NT2/D1 (cell line): ENCODE measurements at regions not wholly inside any gene's neighbourhood (a gene's known extent, or its start where the extent isn't known, plus 50 kb on each side); places are given as distances from the start of the nearest gene placed in this dataset.

Source experiments
- DNase-seq: peaks from one replicate; pipeline ENCODE4 v3.0.0-alpha.2; 2011; ENCODE audit warnings: low read depth, low spot score
- H3K27me3 ChIP-seq: 2 replicates; pipeline ENCODE4 v1.6.0; 2011; ENCODE audit warnings: mild to moderate bottlenecking; ENCODE audit not compliant: insufficient read length, insufficient read depth
- H3K36me3 ChIP-seq: 2 replicates; pipeline ENCODE4 v1.6.1; 2011; ENCODE audit warnings: mild to moderate bottlenecking, low read length, mixed read lengths; ENCODE audit not compliant: insufficient read depth, insufficient read length
- H3K4me1 ChIP-seq: 2 replicates; pipeline ENCODE4 v1.5.1; 2011; ENCODE audit not compliant: insufficient read depth, insufficient read length
- H3K4me3 ChIP-seq: 2 replicates; pipeline ENCODE4 v1.5.1; 2011; ENCODE audit warnings: low read depth; ENCODE audit not compliant: insufficient read length
- H3K9ac ChIP-seq: 2 replicates; pipeline ENCODE4 v1.6.0; 2011; ENCODE audit warnings: low read depth; ENCODE audit not compliant: insufficient read length
- H3K9me3 ChIP-seq: 2 replicates; pipeline ENCODE4 v1.5.1; 2011; ENCODE audit warnings: mild to moderate bottlenecking, low read length; ENCODE audit not compliant: insufficient read depth
- SUZ12 ChIP-seq: IDR thresholded peaks from 2 replicates; pipeline ENCODE4 v1.6.1; 2011; ENCODE audit not compliant: insufficient read length, insufficient read depth; ENCODE audit errors: extremely low read depth
- YY1 ChIP-seq: IDR thresholded peaks from 2 replicates; pipeline ENCODE4 v1.6.1; 2011; ENCODE audit not compliant: insufficient read length, insufficient read depth
- ZNF274 ChIP-seq: IDR thresholded peaks from 2 replicates; pipeline ENCODE4 v1.6.1; 2011; ENCODE audit warnings: mild to moderate bottlenecking, low read depth, low read length

- H3K4me3 ChIP-seq = no peak overlapping the region
- no peaks in the 10 kb centered on the region for H3K27me3 ChIP-seq
- peak; percentile 71 for DNase-seq
- H3K9ac ChIP-seq = no peak overlapping the region
- TF ChIP-seq SUZ12 = no peak
- no peak for TF ChIP-seq ZNF274
- no peak for TF ChIP-seq YY1
- H3K9me3 ChIP-seq = no peaks in the 10 kb centered on the region
- H3K4me1 ChIP-seq = no peaks in the 10 kb centered on the region
- H3K36me3 ChIP-seq = no peaks in the 10 kb centered on the region
Observed at GRCh38 chr15:93974804-93975481, 256.4 kb upstream of the MCTP2 start.

DNA sequence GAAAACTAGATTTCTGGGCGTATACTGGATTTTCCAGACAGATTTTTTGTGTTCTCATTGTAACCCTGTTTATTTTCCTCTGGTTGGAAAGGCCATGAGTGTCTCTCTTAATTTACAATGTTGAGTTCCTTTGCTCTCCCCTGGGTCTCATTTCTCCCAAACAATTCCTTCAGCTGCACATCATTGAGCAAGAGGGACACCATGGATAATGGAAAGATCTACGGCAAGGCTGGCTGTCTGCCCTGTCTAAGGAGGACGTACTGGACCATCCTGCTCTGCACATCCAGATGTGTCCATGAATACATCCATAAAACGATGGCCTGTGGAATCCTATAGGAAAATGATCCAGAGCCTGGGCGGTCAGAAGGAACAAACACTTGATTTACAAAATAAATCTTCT is 258.1 kb upstream of the MCTP2 start:
- DNase-seq = no peak
- H3K9me3 ChIP-seq = no peaks in the 10 kb centered on the region
- H3K27me3 ChIP-seq = no peaks in the 10 kb centered on the region
- H3K4me3 ChIP-seq = no peak overlapping the region
- H3K36me3 ChIP-seq = no peaks in the 10 kb centered on the region
- TF ChIP-seq ZNF274 (no peak), YY1 (no peak), SUZ12 (no peak)
- no peaks in the 10 kb centered on the region for H3K4me1 ChIP-seq
- no peak overlapping the region for H3K9ac ChIP-seq

GRCh38 chr15:93968773-93969172 is 262.6 kb upstream of the MCTP2 start:
- no peak for TF ChIP-seq SUZ12
- no peak for TF ChIP-seq YY1
- no peak for TF ChIP-seq ZNF274

DNA sequence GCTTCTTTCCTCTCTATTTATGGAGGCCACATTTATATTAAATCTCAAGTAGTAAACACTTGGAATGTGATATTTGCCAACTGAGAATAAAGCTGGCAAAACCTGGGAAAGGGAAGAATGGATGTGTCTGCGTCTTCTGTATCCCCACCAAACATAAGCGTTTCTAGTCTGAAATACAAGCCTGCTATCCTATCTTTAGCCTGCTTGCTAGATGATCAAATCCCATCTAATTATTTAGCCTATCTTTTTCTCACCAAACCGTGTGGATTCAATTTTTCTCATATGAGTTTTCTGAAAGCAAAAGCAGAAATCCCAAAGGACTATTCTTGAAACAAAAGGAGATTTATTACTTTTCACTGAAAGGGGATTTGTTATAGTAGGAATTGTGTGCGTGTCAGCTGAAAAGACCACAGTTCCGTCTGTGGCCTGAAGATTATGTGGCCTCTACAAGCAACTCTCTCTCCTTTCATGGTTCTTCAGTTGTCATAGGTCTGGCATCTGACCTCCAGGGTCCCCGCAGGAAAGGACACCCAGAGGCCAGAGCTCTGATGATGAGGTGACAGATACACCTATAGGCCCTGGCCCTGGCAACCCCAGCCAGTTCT is 266.0 kb upstream of the MCTP2 start:
- no peak overlapping the region for H3K4me3 ChIP-seq
- no peaks in the 10 kb centered on the region for H3K9me3 ChIP-seq
- H3K27me3 ChIP-seq = no peaks in the 10 kb centered on the region
- DNase-seq = no peak
- no peaks in the 10 kb centered on the region for H3K36me3 ChIP-seq
- no peaks in the 10 kb centered on the region for H3K4me1 ChIP-seq
- H3K9ac ChIP-seq = no peak overlapping the region
- TF ChIP-seq ZNF274 (no peak), SUZ12 (no peak), YY1 (no peak)

More at GRCh38 chr15:93968773-93969172, 262.6 kb upstream of the MCTP2 start:
- Histone ChIP-seq H3K4me3 (no peak overlapping the region), H3K9ac (no peak overlapping the region), H3K4me1 (no peaks in the 10 kb centered on the region), H3K9me3 (no peaks in the 10 kb centered on the region), H3K36me3 (no peaks in the 10 kb centered on the region), H3K27me3 (no peaks in the 10 kb centered on the region)
- no peak for DNase-seq

DNA sequence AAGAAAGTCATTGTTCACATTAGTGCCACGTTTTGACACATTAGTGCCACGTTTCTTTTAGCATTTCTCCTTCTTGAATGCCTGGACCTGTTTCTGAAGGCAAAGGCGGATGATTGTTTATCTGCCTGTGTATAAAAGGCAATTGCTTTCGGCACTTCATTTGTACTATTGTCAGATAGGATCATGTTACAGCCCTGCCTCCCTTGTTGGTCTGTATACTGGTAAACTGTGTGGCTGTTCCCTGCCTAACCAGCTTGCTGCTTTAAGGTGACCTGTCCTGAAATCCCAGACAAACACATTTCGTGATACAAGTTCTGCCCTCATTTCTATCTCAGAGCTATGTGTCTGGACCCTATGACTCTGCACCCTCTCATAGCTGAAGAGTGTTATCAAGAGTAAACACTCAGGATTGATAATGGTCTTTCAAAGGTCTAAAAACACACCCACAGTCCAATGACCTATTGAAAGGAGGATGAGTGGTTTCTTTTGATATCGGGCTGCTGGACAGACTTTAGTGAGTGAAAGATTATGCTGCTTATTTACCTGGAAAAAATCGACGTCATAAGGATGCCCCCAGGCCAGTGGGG is 276.3 kb upstream of the MCTP2 start:
- no peak for DNase-seq

GRCh38 chr15:93948726-93949125 is 282.6 kb upstream of the MCTP2 start:
- TF ChIP-seq SUZ12 = no peak
- no peak for TF ChIP-seq YY1
- TF ChIP-seq ZNF274 = no peak
- Histone ChIP-seq H3K9ac (no peak overlapping the region), H3K36me3 (no peaks in the 10 kb centered on the region), H3K4me3 (no peak overlapping the region), H3K9me3 (no peaks in the 10 kb centered on the region), H3K27me3 (no peaks in the 10 kb centered on the region), H3K4me1 (no peaks in the 10 kb centered on the region)
- DNase-seq = no peak

More for the DNA sequence above, 276.3 kb upstream of the MCTP2 start:
- no peak for TF ChIP-seq SUZ12
- no peak for TF ChIP-seq YY1
- no peak for TF ChIP-seq ZNF274
- no peaks in the 10 kb centered on the region for H3K36me3 ChIP-seq
- no peak overlapping the region for H3K4me3 ChIP-seq
- H3K9me3 ChIP-seq = no peaks in the 10 kb centered on the region
- H3K9ac ChIP-seq = no peak overlapping the region
- H3K27me3 ChIP-seq = no peaks in the 10 kb centered on the region
- no peaks in the 10 kb centered on the region for H3K4me1 ChIP-seq

DNA sequence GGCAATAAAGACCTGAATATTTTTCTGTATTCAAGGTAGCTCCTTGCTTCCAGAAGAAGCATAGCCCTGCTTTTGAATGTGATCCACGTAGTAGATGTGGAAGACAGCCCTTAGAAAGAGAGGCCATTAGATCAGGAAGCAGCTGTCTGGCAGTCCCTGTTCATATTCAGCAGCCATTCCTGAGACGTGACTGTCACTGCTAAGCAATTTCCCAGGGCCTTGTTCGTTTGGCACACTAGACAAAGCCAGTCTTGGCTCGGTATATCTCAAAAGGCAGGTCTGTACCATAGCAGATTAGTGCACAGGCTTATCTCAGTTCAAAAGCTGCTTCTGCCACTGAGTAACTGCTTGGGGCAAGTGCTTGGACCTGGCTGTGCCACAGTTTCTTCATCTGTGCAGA is 287.8 kb upstream of the MCTP2 start:
- H3K4me3 ChIP-seq = no peak overlapping the region
- H3K9me3 ChIP-seq = no peaks in the 10 kb centered on the region
- H3K9ac ChIP-seq = no peak overlapping the region
- no peaks in the 10 kb centered on the region for H3K4me1 ChIP-seq
- TF ChIP-seq YY1 (no peak), ZNF274 (no peak), SUZ12 (no peak)
- no peaks in the 10 kb centered on the region for H3K36me3 ChIP-seq
- H3K27me3 ChIP-seq = no peaks in the 10 kb centered on the region
- DNase-seq = no peak
